Peyer's patch (tissue), 4 donors: ENCODE measurements at regions not wholly inside any gene's neighbourhood (a gene's known extent, or its start where the extent isn't known, plus 50 kb on each side); places are given as distances from the start of the nearest gene placed in this dataset.
"Not testable (repeated sequence)": the region's sequence is repeated elsewhere in the genome, so short reads cannot be mapped to it uniquely, and the experiment has no call there.

Source experiments
- CTCF ChIP-seq, 6 experiments: fragments of 450-650 bp in 4 of 6; fragments of 200-600 bp in 2 of 6; sonication (generic) in 1 of 6; IDR thresholded peaks; one replicate each; pipeline ENCODE4 v1.5.1; 2017 to 2019; ENCODE audit warnings: antibody characterized with exemption in 6 of 6, mild to moderate bottlenecking in 3 of 6, moderate library complexity in 1 of 6
- POLR2A ChIP-seq, 2 donors: fragments of 450-650 bp; IDR thresholded peaks; one replicate each; pipeline ENCODE4 v1.5.1; 2017; ENCODE audit warnings: antibody characterized with exemption in 2 of 2, mild to moderate bottlenecking in 2 of 2, moderate library complexity in 2 of 2

DNA sequence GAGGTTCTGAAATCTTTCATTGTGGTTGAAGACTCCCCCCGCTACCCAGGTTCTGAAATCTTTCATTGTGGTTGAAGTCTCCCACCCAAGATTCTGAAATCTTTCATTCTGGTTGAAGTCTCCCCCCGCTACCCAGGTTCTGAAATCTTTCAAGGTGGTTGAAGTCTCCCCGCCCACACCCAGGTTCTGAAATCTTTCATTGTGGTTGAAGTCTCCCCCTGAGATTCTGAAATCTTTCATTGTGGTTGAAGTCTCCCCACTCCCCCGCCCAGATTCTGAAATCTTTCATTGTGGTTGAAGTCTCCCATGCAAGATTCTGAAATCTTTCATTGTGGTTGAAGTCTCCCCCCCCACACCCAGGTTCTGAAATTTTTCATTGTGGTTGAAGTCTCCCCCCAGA lies 916.6 kb downstream of the BRD1 start:
- TF ChIP-seq CTCF, POLR2A (IDR thresholded peaks at IDR 0.05): not testable (repeated sequence)
